ENCODE measurements at regions not wholly inside any gene's neighbourhood (a gene's known extent, or its start where the extent isn't known, plus 50 kb on each side); places are given as distances from the start of the nearest gene placed in this dataset.
"Not testable (repeated sequence)": the region's sequence is repeated elsewhere in the genome, so short reads cannot be mapped to it uniquely, and the experiment has no call there.

- TF ChIP-seq BACH2 (CRISPR knock-in tag; IDR thresholded peaks at IDR 0.05; ENCODE audit: borderline replicate concordance) (no peak), SNAI2 (CRISPR knock-in tag; IDR thresholded peaks at IDR 0.05) (no peak), TCF4 (CRISPR knock-in tag; IDR thresholded peaks at IDR 0.05; ENCODE audit: borderline replicate concordance) (no peak), PATZ1 (CRISPR knock-in tag; IDR thresholded peaks at IDR 0.05; ENCODE audit: borderline replicate concordance) (no peak), ESRRG (CRISPR knock-in tag; IDR thresholded peaks at IDR 0.05) (no peak), TOX (CRISPR knock-in tag; IDR thresholded peaks at IDR 0.05; ENCODE audit: borderline replicate concordance) (no peak), PPARA (CRISPR knock-in tag; IDR thresholded peaks at IDR 0.05; ENCODE audit: borderline replicate concordance) (no peak), CREB5 (CRISPR knock-in tag; IDR thresholded peaks at IDR 0.05; ENCODE audit: low read depth) (no peak), CSDC2 (CRISPR knock-in tag; IDR thresholded peaks at IDR 0.05) (no peak), POU6F1 (CRISPR knock-in tag; IDR thresholded peaks at IDR 0.05; ENCODE audit: borderline replicate concordance, low read depth) (no peak)
- no peak for ATAC-seq
These were observed 110.8 kb upstream of the PABPC3 start for GRCh38 chr13:24985107-24985506.

- no peak for ATAC-seq
- TF ChIP-seq ZNF8 (CRISPR knock-in tag; IDR thresholded peaks at IDR 0.05) (no peak), POU6F1 (CRISPR knock-in tag; IDR thresholded peaks at IDR 0.05; ENCODE audit: borderline replicate concordance, low read depth) (no peak), ZFP30 (CRISPR knock-in tag; IDR thresholded peaks at IDR 0.05) (no peak)
These were observed 110.0 kb upstream of the PABPC3 start for GRCh38 chr13:24985896-24986295.

GRCh38 chr13:24986826-24987225, 109.1 kb upstream of the PABPC3 start:
- ATAC-seq, result no peak
- TF ChIP-seq CSDC2 (CRISPR knock-in tag; IDR thresholded peaks at IDR 0.05), result no peak
- no peak for TF ChIP-seq ZNF70 (CRISPR knock-in tag; IDR thresholded peaks at IDR 0.05)
- TF ChIP-seq GLIS3 (CRISPR knock-in tag; IDR thresholded peaks at IDR 0.05), result no peak
- TF ChIP-seq ZFP3 (CRISPR knock-in tag; IDR thresholded peaks at IDR 0.05), result no peak
- no peak for TF ChIP-seq BACH2 (CRISPR knock-in tag; IDR thresholded peaks at IDR 0.05; ENCODE audit: borderline replicate concordance)
- no peak for TF ChIP-seq OSR1 (CRISPR knock-in tag; IDR thresholded peaks at IDR 0.05)
- TF ChIP-seq CSRNP3 (CRISPR knock-in tag; IDR thresholded peaks at IDR 0.05), result no peak
- no peak for TF ChIP-seq PATZ1 (CRISPR knock-in tag; IDR thresholded peaks at IDR 0.05; ENCODE audit: borderline replicate concordance)
- no peak for TF ChIP-seq CREB5 (CRISPR knock-in tag; IDR thresholded peaks at IDR 0.05; ENCODE audit: low read depth)
- no peak for TF ChIP-seq POU6F1 (CRISPR knock-in tag; IDR thresholded peaks at IDR 0.05; ENCODE audit: borderline replicate concordance, low read depth)
- TF ChIP-seq ZNF8 (CRISPR knock-in tag; IDR thresholded peaks at IDR 0.05), result no peak
- no peak for TF ChIP-seq ESRRG (CRISPR knock-in tag; IDR thresholded peaks at IDR 0.05)
- TF ChIP-seq ZC3H10 (CRISPR knock-in tag; IDR thresholded peaks at IDR 0.05), result no peak
- no peak for TF ChIP-seq RARB (CRISPR knock-in tag; IDR thresholded peaks at IDR 0.05)
- TF ChIP-seq SNAI2 (CRISPR knock-in tag; IDR thresholded peaks at IDR 0.05), result no peak
- TF ChIP-seq PPARA (CRISPR knock-in tag; IDR thresholded peaks at IDR 0.05; ENCODE audit: borderline replicate concordance), result no peak
- TF ChIP-seq TOX (CRISPR knock-in tag; IDR thresholded peaks at IDR 0.05; ENCODE audit: borderline replicate concordance), result no peak

- not testable (repeated sequence) for ATAC-seq
These were observed 106.0 kb upstream of the PABPC3 start for GRCh38 chr13:24989959-24990358.

- not testable (repeated sequence) for ATAC-seq
These were observed 103.0 kb upstream of the PABPC3 start for GRCh38 chr13:24992946-24993345.

Data from SK-N-SH treated with all-trans-retinoic acid at 6 μM for 48 hours (cell line).